K562 (cell line): ENCODE measurements at regions not wholly inside any gene's neighbourhood (a gene's known extent, or its start where the extent isn't known, plus 50 kb on each side); places are given as distances from the start of the nearest gene placed in this dataset.

Experiments
- ATAC-seq: fragments of 200-7000 bp; cut with Tn5 transposase; 3 replicates; pipeline ENCODE4 v1.9.1; 2020; ENCODE audit warnings: moderate library complexity
- BruUV-seq: library from RNA; stranded (reverse); fragments of 400-500 nt; replicated peaks from 2 replicates; lab custom pipeline; 2021; lab: Mats Ljungman, UMichigan
- CTCF ChIA-PET: fragments of 300-600 bp; formaldehyde crosslinking; extraction: SDS; loops from one replicate; lab custom pipeline; 2021; ENCODE audit warnings: low intra/inter-chr PET ratio; lab: Yijun Ruan, JAX
- POLR2A ChIA-PET: fragments of 300-600, 350-650 bp; sonication (Branson Sonifier 250); formaldehyde crosslinking; extraction: SDS; loops from one replicate; lab custom pipeline; 2021; ENCODE audit warnings: antibody characterized with exemption, inconsistent platforms; lab: Yijun Ruan, JAX
- DNase-seq, 4 experiments: peaks; one replicate each; pipeline versions ENCODE4 v3.0.0 to v3.0.0-alpha.2; 2011 to 2018; ENCODE audit warnings: low spot score in 3 of 4, mixed read lengths in 3 of 4; ENCODE audit errors: extremely low read depth in 1 of 4
- FAIRE-seq: peaks from 2 replicates; lab custom pipeline; 2011; peaks lifted over from hg19 to GRCh38; lab: Jason Lieb, UNC
- H2AFZ ChIP-seq: 2 replicates; pipeline ENCODE4 v1.6.0; 2011; ENCODE audit warnings: low read depth, low read length, control low read depth, inconsistent platforms
- H3K27ac ChIP-seq: fragments of 200-600 bp; 3 replicates; pipeline ENCODE4 v1.8.0; 2011; ENCODE audit warnings: low read depth, mild to moderate bottlenecking, control low read depth, inconsistent platforms, low read length, moderate library complexity, mixed read lengths; ENCODE audit errors: extremely low read depth
- H3K27me3 ChIP-seq, 2 experiments: fragments of 300-600 bp in 1 of 2; 2 replicates in 1 of 2; 3 replicates in 1 of 2; pipeline versions ENCODE4 v1.6.0 to v1.8.0; 2011; ENCODE audit warnings: inconsistent platforms in 2 of 2, low read length in 2 of 2, mild to moderate bottlenecking in 1 of 2, mixed read lengths in 1 of 2, moderate library complexity in 1 of 2; ENCODE audit not compliant: control insufficient read depth in 2 of 2, insufficient read depth in 2 of 2
- H3K36me3 ChIP-seq: fragments of 300-600 bp; 3 replicates; pipeline ENCODE4 v1.8.0; 2011; ENCODE audit warnings: mild to moderate bottlenecking, low read length, inconsistent platforms; ENCODE audit not compliant: control insufficient read depth, insufficient read depth
- H3K4me1 ChIP-seq, 2 experiments: fragments of 200-600 bp in 1 of 2; replicated peaks in 1 of 2; 2 replicates in 1 of 2; 3 replicates in 1 of 2; pipeline versions ENCODE4 v1.5.1 to v1.8.0; 2011; ENCODE audit warnings: inconsistent platforms in 2 of 2, low read length in 2 of 2, mild to moderate bottlenecking in 1 of 2, mixed read lengths in 1 of 2, moderate library complexity in 1 of 2; ENCODE audit not compliant: control insufficient read depth in 2 of 2, insufficient read depth in 2 of 2
- H3K4me2 ChIP-seq: 2 replicates; pipeline ENCODE4 v1.6.1; 2011; ENCODE audit warnings: low read length, control low read depth, inconsistent platforms, mixed read lengths; ENCODE audit not compliant: insufficient read depth
- H3K4me3 ChIP-seq: fragments of 200-600 bp; sonication (generic), shearing (Covaris generic); 2 replicates; pipeline ENCODE4 v1.5.1; 2016; ENCODE audit warnings: control low read depth, inconsistent platforms
- H3K79me2 ChIP-seq: fragments of 200-600 bp; 3 replicates; pipeline ENCODE4 v1.8.0; 2011; ENCODE audit warnings: low read length, inconsistent platforms; ENCODE audit not compliant: control insufficient read depth, insufficient read depth
- H3K9ac ChIP-seq, 2 experiments: 2 replicates each; pipeline versions ENCODE4 v1.6.0 to v1.6.1; 2011; ENCODE audit warnings: low read depth in 2 of 2, low read length in 2 of 2, control low read depth in 1 of 2, inconsistent platforms in 1 of 2, mild to moderate bottlenecking in 1 of 2, mixed read lengths in 1 of 2; ENCODE audit not compliant: insufficient read depth in 1 of 2
- H3K9me1 ChIP-seq: one replicate; pipeline ENCODE4 v1.6.0; 2011; ENCODE audit warnings: inconsistent platforms, mild to moderate bottlenecking, low read length, moderate library complexity; ENCODE audit not compliant: control insufficient read depth, insufficient read depth
- H3K9me3 ChIP-seq: replicated peaks from 2 replicates; pipeline ENCODE4 v1.5.1; 2011; ENCODE audit warnings: low read depth, low read length, inconsistent platforms; ENCODE audit not compliant: control insufficient read depth, insufficient read depth
- H4K20me1 ChIP-seq: replicated peaks from 2 replicates; pipeline ENCODE4 v1.6.1; 2011; ENCODE audit warnings: low read length, inconsistent platforms, mixed read lengths; ENCODE audit not compliant: control insufficient read depth, insufficient read depth
- CBX5 ChIP-seq: IDR thresholded peaks from 2 replicates; pipeline ENCODE4 v1.6.1; 2014; ENCODE audit warnings: low read depth, borderline replicate concordance
- HMBOX1 ChIP-seq: sonication (generic); IDR thresholded peaks from 2 replicates; pipeline ENCODE4 v1.6.1; 2016
- JUND ChIP-seq, 2 experiments: IDR thresholded peaks; 2 replicates in 1 of 2; 3 replicates in 1 of 2; pipeline ENCODE4 v1.6.1; 2011; ENCODE audit warnings: borderline replicate concordance in 2 of 2, low read depth in 2 of 2, low read length in 2 of 2, improper control_type of control experiment in 1 of 2, missing biosample characterization in 1 of 2, missing genetic modification characterization in 1 of 2, missing genetic modification reagents in 1 of 2
- KDM1A ChIP-seq, 2 experiments: fragments of 450-650 bp; IDR thresholded peaks; 2 replicates each; pipeline ENCODE4 v1.6.1; 2016; ENCODE audit warnings: mild to moderate bottlenecking in 2 of 2
- MCM3 ChIP-seq: fragments of 450-650 bp; IDR thresholded peaks from 2 replicates; pipeline ENCODE4 v1.6.1; 2016
- NR2C2 ChIP-seq, 2 experiments: fragments of 200-800 bp in 1 of 2; sonication (Bioruptor generic) in 1 of 2; sonication (generic) in 1 of 2; formaldehyde crosslinking in 1 of 2; IDR thresholded peaks; 2 replicates each; pipeline versions ENCODE4 v1.6.1 to v1.8.0; 2016 to 2022; ENCODE audit warnings: mild to moderate bottlenecking in 1 of 2, missing compliant biosample characterization in 1 of 2, missing genetic modification characterization in 1 of 2, missing genetic modification reagents in 1 of 2
- NR2F6 ChIP-seq: fragments of 450-650 bp; formaldehyde crosslinking; IDR thresholded peaks from 2 replicates; pipeline ENCODE4 v1.4.0; 2020; ENCODE audit warnings: mild to moderate bottlenecking
- RAD21 ChIP-seq, 2 experiments: fragments of 250-450 bp in 1 of 2; fragments of 450-650 bp in 1 of 2; sonication (Bioruptor Pico) in 1 of 2; formaldehyde crosslinking in 1 of 2; IDR thresholded peaks in 1 of 2; conservative IDR thresholded peaks in 1 of 2; 2 replicates each; pipeline versions ENCODE4 v1.4.0 to v1.8.0; 2020 to 2022; ENCODE audit warnings: mild to moderate bottlenecking in 2 of 2, moderate library complexity in 1 of 2
- RBM25 ChIP-seq: fragments of 200-400 bp; formaldehyde crosslinking; IDR thresholded peaks from 2 replicates; pipeline ENCODE4 v1.6.1; 2018; ENCODE audit warnings: low read length, low read depth, moderate library complexity; ENCODE audit not compliant: severe bottlenecking
- SMARCA5 ChIP-seq: fragments of 450-650 bp; IDR thresholded peaks from 2 replicates; pipeline ENCODE4 v1.6.1; 2016
- TCF3 ChIP-seq: sonication (generic); formaldehyde crosslinking; IDR thresholded peaks from 2 replicates; pipeline ENCODE4 v1.4.0; 2020; ENCODE audit warnings: mild to moderate bottlenecking, missing genetic modification reagents
- TOE1 ChIP-seq, 2 experiments: fragments of 450-650 bp in 1 of 2; sonication (generic) in 1 of 2; formaldehyde crosslinking in 1 of 2; IDR thresholded peaks; 2 replicates each; pipeline versions ENCODE4 v1.7.1 to v1.8.0; 2016 to 2022; ENCODE audit warnings: borderline replicate concordance in 2 of 2, mild to moderate bottlenecking in 2 of 2, antibody characterized with exemption in 1 of 2, inconsistent platforms in 1 of 2, low read depth in 1 of 2, missing genetic modification reagents in 1 of 2, moderate library complexity in 1 of 2
- WGBS: fragments of 100-300 bp; shearing (Covaris generic); methylation state at CpG from one replicate; pipeline ENCODE4 v1.1.6; 2016; ENCODE audit warnings: low coverage, mixed read lengths; ENCODE audit not compliant: insufficient coverage; ENCODE audit errors: missing lambda C conversion rate; 5-methylcytosine and 5-hydroxymethylcytosine counted together
- in situ Hi-C: fragments of 300-500 bp; cut with MboI; formaldehyde crosslinking; loops from 4 replicates; pipeline ENCODE4 v1.15.0; 2018; ENCODE audit warnings: inconsistent platforms, mixed read lengths
- intact Hi-C: fragments of 100-400 bp; cut with micrococcal nuclease; formaldehyde crosslinking; loops from 2 replicates; pipeline ENCODE4 v1.14.2; 2022
- TF ChIP-seq, protein P1 (sequence below): fragments of 200-400 bp; formaldehyde crosslinking; IDR thresholded peaks from 2 replicates; pipeline ENCODE4 v1.6.1; 2017; ENCODE audit warnings: mild to moderate bottlenecking, low read depth, low read length, moderate library complexity
- TF ChIP-seq, protein P2 (sequence below): fragments of 450-650 bp; formaldehyde crosslinking; IDR thresholded peaks from 2 replicates; pipeline ENCODE4 v1.4.0; 2022; ENCODE audit warnings: mild to moderate bottlenecking, moderate library complexity

DNA sequence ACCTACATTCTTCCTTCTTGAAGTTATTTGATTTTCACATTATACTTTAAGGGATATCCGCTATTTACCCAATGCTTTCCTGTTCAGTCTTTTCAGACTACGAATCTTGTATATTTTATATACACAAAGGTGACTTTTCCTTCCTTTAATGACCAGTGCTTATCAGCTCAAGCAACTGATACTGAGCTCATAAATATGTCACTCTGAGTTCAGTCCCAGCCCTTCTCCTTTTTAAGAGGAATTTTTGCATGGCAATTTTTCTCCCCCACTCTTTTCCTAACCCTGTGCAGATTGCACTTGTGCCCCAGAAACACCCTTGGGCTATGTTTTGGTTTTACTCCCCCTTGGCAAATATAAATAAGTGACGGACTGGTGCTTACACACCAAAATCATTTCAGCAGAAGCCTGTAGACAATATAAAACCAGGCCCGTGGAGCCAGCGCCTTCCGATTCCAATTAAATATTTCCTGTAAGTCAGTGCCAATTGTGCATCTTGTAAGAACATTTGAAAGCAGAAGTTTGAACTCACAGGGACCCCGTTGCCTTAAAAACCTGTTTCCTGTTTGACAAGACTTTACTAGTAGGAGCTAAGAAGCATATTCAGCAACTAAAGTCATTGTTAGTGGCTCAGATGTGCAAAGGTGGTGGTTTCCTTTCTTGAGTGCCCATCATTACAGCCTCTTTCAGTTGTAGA is 66.3 kb upstream of the GATA6 start (continued):
- TF ChIP-seq TOE1 (IDR thresholded peaks at IDR 0.05; ENCODE audit: borderline replicate concordance) (no peak), TOE1 (CRISPR knock-in tag; IDR thresholded peaks at IDR 0.05; ENCODE audit: borderline replicate concordance, low read depth) (no peak), TCF3 (peak; percentile 31; the same call in 1 of the 2 replicates), SMARCA5 (no peak), RAD21 (CRISPR knock-in tag; conservative IDR thresholded peaks at IDR 0.05 in 1 of 2, IDR thresholded peaks at IDR 0.05 in 1 of 2) (no peak), JUND (IDR thresholded peaks at IDR 0.05; ENCODE audit: borderline replicate concordance, low read depth, low read length) (0 out of 2 replicates have a peak, but pooled peaks have one; percentile 2), JUND (tag; IDR thresholded peaks at IDR 0.05; ENCODE audit: borderline replicate concordance, low read depth, low read length) (no peak; the same call in 2 of the 3 replicates), MCM3 (no peak), NR2C2 (CRISPR knock-in tag; IDR thresholded peaks at IDR 0.05) (no peak), NR2C2 (tag; IDR thresholded peaks at IDR 0.05) (no peak), HMBOX1 (0 out of 2 replicates have a peak, but pooled peaks have one; percentile 17)

DNA sequence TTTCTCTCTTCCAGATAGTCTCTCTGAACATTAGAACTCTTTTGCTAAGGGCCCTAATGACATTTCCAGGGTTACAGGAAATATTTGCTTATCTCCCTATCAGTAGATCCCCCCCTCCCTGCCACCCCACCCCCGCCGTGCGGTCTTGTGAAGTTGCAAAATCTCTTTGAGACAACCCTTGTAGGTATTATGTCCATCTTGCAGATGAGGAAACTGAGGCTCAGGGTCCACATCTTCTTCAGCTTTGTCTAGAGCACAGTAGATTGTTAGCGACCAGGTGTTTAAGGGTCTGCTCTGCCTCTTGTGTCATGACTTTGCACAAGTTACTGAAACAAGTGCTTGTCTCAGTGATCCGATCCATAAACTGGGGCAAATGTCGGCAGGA is 65.8 kb upstream of the GATA6 start:
- BruUV-seq = no TSS peak
- no peak overlapping the region for H3K4me3 ChIP-seq
- WGBS = 53% methylated on average over 6 of the region's 6 CpGs
- CTCF ChIA-PET = no interaction called here
- no peaks in the 10 kb centered on the region for H3K9me1 ChIP-seq
- H3K36me3 ChIP-seq = no peaks in the 10 kb centered on the region
- intact Hi-C loops (no loop called here), in situ Hi-C loops (no loop called here)
- POLR2A ChIA-PET = interaction anchor here (0.8 to 1.4 kb wide), 3 partner anchors 10 to 240 kb away, joined by 3 read pairs; no protein-coding TSS in a partner anchor
- peak overlapping the region; percentile 35 for H2AFZ ChIP-seq
- H3K9me3 ChIP-seq = no peaks in the 10 kb centered on the region
- no peak for FAIRE-seq
- no peaks in the 10 kb centered on the region for H3K27me3 ChIP-seq
- H3K4me1 ChIP-seq = peaks cover 0 to 25% of the 10 kb centered on the region in 2 experiments
- H3K79me2 ChIP-seq = no peaks in the 10 kb centered on the region
- ATAC-seq = no peak
- no peak overlapping the region for H3K9ac ChIP-seq
- H3K4me2 ChIP-seq = peak overlapping the region; percentile 16; the same call in 1 of the 2 replicates
- DNase-seq = no peak
- H4K20me1 ChIP-seq = no peaks in the 10 kb centered on the region
- no peak overlapping the region for H3K27ac ChIP-seq
- TF ChIP-seq KDM1A (IDR thresholded peaks at IDR 0.05) (0 out of 4 replicates have a peak, but pooled peaks have one; percentile 18 to 40), RBM25 (peak; percentile 80), NR2F6 (no peak), CBX5 (no peak)
- TF ChIP-seq, protein P1, sequence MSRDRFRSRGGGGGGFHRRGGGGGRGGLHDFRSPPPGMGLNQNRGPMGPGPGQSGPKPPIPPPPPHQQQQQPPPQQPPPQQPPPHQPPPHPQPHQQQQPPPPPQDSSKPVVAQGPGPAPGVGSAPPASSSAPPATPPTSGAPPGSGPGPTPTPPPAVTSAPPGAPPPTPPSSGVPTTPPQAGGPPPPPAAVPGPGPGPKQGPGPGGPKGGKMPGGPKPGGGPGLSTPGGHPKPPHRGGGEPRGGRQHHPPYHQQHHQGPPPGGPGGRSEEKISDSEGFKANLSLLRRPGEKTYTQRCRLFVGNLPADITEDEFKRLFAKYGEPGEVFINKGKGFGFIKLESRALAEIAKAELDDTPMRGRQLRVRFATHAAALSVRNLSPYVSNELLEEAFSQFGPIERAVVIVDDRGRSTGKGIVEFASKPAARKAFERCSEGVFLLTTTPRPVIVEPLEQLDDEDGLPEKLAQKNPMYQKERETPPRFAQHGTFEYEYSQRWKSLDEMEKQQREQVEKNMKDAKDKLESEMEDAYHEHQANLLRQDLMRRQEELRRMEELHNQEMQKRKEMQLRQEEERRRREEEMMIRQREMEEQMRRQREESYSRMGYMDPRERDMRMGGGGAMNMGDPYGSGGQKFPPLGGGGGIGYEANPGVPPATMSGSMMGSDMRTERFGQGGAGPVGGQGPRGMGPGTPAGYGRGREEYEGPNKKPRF = no peak
- TF ChIP-seq, protein P2, sequence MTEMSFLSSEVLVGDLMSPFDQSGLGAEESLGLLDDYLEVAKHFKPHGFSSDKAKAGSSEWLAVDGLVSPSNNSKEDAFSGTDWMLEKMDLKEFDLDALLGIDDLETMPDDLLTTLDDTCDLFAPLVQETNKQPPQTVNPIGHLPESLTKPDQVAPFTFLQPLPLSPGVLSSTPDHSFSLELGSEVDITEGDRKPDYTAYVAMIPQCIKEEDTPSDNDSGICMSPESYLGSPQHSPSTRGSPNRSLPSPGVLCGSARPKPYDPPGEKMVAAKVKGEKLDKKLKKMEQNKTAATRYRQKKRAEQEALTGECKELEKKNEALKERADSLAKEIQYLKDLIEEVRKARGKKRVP (CRISPR knock-in tag) = no peak
